ENCODE measurements at regions not wholly inside any gene's neighbourhood (a gene's known extent, or its start where the extent isn't known, plus 50 kb on each side); places are given as distances from the start of the nearest gene placed in this dataset.

GRCh38 chr6:65999288-65999791 is 292.3 kb upstream of the EYS start:
- DNase-seq (ENCODE audit: low read depth in 1 of 2, low spot score in 2 of 2), result no peak
- H2BK5ac ChIP-seq (ENCODE audit: low read depth, low read length), result no peak overlapping the region
- no peak overlapping the region for H3K18ac ChIP-seq (ENCODE audit: extremely low read depth, low read length)
- H3K4me1 ChIP-seq (replicated peaks in 1 of 4; ENCODE audit: control insufficient read depth in 3 of 4, insufficient read depth in 4 of 4, low read length in 3 of 4), result no peaks in the 10 kb centered on the region
- H2AK5ac ChIP-seq (ENCODE audit: low read depth, low read length), result no peak overlapping the region
- no peak overlapping the region for H3K9ac ChIP-seq (replicated peaks in 1 of 4; ENCODE audit: extremely low read depth in 1 of 4, low read depth in 3 of 4, low read length in 3 of 4)
- no peak overlapping the region for H2BK120ac ChIP-seq (replicated peaks; ENCODE audit: low read depth, low read length)
- no peak overlapping the region for H4K8ac ChIP-seq (ENCODE audit: extremely low read depth, insufficient read depth, low read length)
- H2BK15ac ChIP-seq (ENCODE audit: low read length), result no peak overlapping the region
- no peak overlapping the region for H3K4me3 ChIP-seq (ENCODE audit: extremely low read depth in 1 of 4, insufficient read depth in 2 of 4, low read depth in 3 of 4, low read length in 4 of 4)
- WGBS, 2 experiments (ENCODE audit: extremely low coverage in 1 of 2, insufficient coverage in 1 of 2, insufficient read length in 1 of 2, insufficient replicate concordance in 2 of 2, low coverage in 1 of 2, low lambda C conversion rate in 2 of 2, missing lambda C conversion rate in 1 of 2), result 89% methylated on average over 11 of the region's 30 CpGs; no CpG with 5 or more reads in 1 of the 2 experiments
- no peak overlapping the region for H3K56ac ChIP-seq (replicated peaks; ENCODE audit: insufficient read length, low read depth, low read length)
- H3K23me2 ChIP-seq (ENCODE audit: low read depth, low read length), result peaks cover 1% of the 10 kb centered on the region; the same call in 1 of the 2 replicates
- H2AFZ ChIP-seq (ENCODE audit: low read length), result no peak overlapping the region
- ChIA-PET CTCF (ENCODE audit: partially characterized antibody) (interaction anchor here (0.9 kb wide), 1 partner anchor 497 kb away, joined by 3 read pairs; no protein-coding TSS in a partner anchor), POLR2A (ENCODE audit: partially characterized antibody) (no interaction called here)
- H3K27me3 ChIP-seq (replicated peaks in 1 of 4; ENCODE audit: control insufficient read depth in 3 of 4, extremely low read depth in 1 of 4, insufficient read depth in 3 of 4, low read length in 3 of 4), result no peaks in the 10 kb centered on the region
- no peak overlapping the region for H3K23ac ChIP-seq (ENCODE audit: insufficient read length)
- no peak overlapping the region for H4K91ac ChIP-seq (replicated peaks; ENCODE audit: insufficient read length, low read length)
- peaks cover 4 to 10% of the 10 kb centered on the region in 2 experiments; a peak in 1 of 4 replicates for H3K9me3 ChIP-seq (ENCODE audit: insufficient read depth in 2 of 2, low read depth in 1 of 2, low read length in 1 of 2)
- H3K4ac ChIP-seq (replicated peaks; ENCODE audit: insufficient read length, low read depth, low read length), result no peak overlapping the region
- H2BK20ac ChIP-seq (ENCODE audit: low read length), result no peak overlapping the region
- H3K79me2 ChIP-seq (ENCODE audit: control insufficient read depth in 1 of 2, insufficient read depth in 2 of 2, low read length in 2 of 2), result no peaks in the 10 kb centered on the region
- H2BK12ac ChIP-seq (ENCODE audit: low read depth, low read length), result no peak overlapping the region
- no peak for FAIRE-seq
- H3K14ac ChIP-seq (ENCODE audit: insufficient read length), result no peak overlapping the region
- no peak overlapping the region for H4K5ac ChIP-seq (ENCODE audit: insufficient read length, low read depth, low read length)
- H3K36me3 ChIP-seq (ENCODE audit: control insufficient read depth in 2 of 4, insufficient read depth in 4 of 4, low read length in 3 of 4), result no peaks in the 10 kb centered on the region
- no peaks in the 10 kb centered on the region for H4K20me1 ChIP-seq (replicated peaks in 1 of 2; ENCODE audit: control insufficient read depth in 1 of 2, insufficient read depth in 2 of 2, low read length in 2 of 2)
- H3K4me2 ChIP-seq (ENCODE audit: insufficient read depth in 1 of 2, low read depth in 2 of 2, low read length in 2 of 2), result no peak overlapping the region
- H3K27ac ChIP-seq (ENCODE audit: low read depth, low read length), result no peak overlapping the region
- no peaks in the 10 kb centered on the region for H3K79me1 ChIP-seq (ENCODE audit: low read depth, low read length)
- TF ChIP-seq KDM5A (IDR thresholded peaks at IDR 0.05; ENCODE audit: low read length) (no peak), RFX5 (IDR thresholded peaks at IDR 0.05; ENCODE audit: borderline replicate concordance, low read depth, low read length) (no peak), MAFK (IDR thresholded peaks at IDR 0.05; ENCODE audit: low read depth, low read length) (no peak), SAP30 (IDR thresholded peaks at IDR 0.05; ENCODE audit: insufficient read depth, insufficient replicate concordance, low read length) (no peak), PHF8 (conservative IDR thresholded peaks at IDR 0.05; ENCODE audit: low read depth, low read length) (no peak), ZNF274 (IDR thresholded peaks at IDR 0.05; ENCODE audit: borderline replicate concordance, extremely low read depth, low read length) (no peak), ASH2L (IDR thresholded peaks at IDR 0.05; ENCODE audit: low read length) (no peak), JUND (IDR thresholded peaks at IDR 0.05; ENCODE audit: low read length) (no peak), CTBP2 (IDR thresholded peaks at IDR 0.05; ENCODE audit: borderline replicate concordance, insufficient read depth, insufficient read length, low read length) (no peak), GTF2F1 (IDR thresholded peaks at IDR 0.05; ENCODE audit: borderline replicate concordance, low read depth, low read length) (no peak), ATF3 (IDR thresholded peaks at IDR 0.05; ENCODE audit: insufficient read depth, low read depth, low read length) (no peak), SIN3A (conservative IDR thresholded peaks at IDR 0.05 in 1 of 2, IDR thresholded peaks at IDR 0.05 in 1 of 2; ENCODE audit: low read depth in 1 of 2, low read length in 2 of 2) (no peak)
- TF ChIP-seq, protein P1, sequence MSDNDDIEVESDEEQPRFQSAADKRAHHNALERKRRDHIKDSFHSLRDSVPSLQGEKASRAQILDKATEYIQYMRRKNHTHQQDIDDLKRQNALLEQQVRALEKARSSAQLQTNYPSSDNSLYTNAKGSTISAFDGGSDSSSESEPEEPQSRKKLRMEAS (IDR thresholded peaks at IDR 0.05), result no peak

Data from H1 (cell line).